Left kidney (tissue), 1 donor: ENCODE measurements at regions not wholly inside any gene's neighbourhood (a gene's known extent, or its start where the extent isn't known, plus 50 kb on each side); places are given as distances from the start of the nearest gene placed in this dataset.
"Not testable (repeated sequence)": the region's sequence is repeated elsewhere in the genome, so short reads cannot be mapped to it uniquely, and the experiment has no call there.

Source experiments
- DNase-seq: peaks from one replicate; pipeline ENCODE4 v3.0.0-alpha.2; 2013

- no peak for DNase-seq
These were observed 291.6 kb upstream of the PODXL start for GRCh38 chr7:131848033-131848432.

DNA sequence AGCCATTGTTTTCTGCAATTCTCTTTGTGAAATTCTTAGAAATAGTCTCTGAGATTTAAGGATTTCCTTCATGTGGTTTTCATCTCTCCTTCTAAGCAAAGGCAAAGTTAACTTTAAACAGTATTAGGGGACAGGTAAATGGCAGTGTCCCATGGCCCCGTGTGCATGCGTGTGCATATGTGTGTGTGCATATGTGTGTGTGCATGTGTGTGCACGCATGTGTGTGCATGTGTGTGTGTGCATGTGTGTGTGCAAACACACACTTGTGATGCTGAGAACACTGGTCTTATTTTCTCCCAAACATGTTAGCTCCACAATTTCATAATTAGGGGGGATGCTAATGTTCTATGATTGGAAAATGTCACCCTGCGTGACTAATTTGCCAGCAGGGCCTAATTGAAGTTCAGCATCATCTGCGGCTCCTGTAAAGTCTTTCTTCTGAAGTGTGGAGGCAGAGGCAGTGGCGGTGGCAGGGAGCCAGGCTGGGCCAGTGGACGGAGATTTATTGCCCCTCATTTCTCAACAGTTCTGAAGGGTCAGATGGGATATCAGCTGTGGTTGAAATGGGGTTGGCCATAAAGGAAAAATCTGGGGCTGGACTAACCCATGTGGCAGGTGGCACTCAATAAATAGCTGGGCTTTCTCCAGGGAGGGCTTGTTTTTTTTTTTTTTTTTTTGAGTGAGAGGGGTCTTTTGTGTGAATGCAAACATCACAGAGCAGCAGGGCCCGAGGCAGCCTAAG, 289.3 kb upstream of the PODXL start:
- no peak for DNase-seq

DNA sequence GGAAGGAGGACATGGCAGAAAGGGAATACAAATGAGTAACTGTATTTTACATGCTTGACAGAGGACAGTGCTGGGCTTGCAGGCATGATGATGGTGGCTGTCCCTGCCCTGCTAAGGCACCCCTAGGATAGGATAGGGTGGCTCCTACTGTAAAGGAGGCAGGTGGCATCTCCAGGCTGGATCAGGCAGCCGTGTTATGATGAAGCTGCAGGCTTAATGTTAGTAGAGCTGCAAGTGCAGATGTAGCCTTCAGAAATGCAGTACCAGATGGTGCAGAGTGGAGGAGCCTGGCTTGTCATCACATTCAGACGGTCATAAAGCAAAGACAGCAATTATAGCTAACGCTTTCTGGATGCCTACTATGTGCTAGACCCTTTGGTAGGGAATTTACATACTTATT, 287.9 kb upstream of the PODXL start:
- DNase-seq: no peak

DNA sequence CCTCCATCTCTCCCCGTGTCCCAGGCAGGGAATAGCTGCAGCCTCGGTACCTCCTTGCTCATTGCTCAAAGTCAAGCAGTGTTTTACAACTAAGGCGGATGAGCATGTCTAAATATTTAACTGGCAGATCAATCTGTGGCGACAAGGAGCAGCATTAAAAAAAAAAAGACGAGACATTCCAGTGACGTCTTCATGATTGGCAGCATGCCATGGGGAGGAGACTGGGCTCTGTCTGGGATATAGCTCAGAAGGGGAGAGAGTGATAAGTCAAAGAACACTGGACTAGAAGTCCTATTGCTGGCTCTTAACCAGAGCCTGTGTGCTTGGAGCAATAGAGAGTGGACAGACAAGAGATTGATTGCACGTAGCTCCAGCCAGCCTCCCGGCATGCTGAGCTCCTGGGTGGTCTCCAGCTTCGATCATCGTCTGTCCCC, 287.5 kb upstream of the PODXL start:
- DNase-seq: peak; percentile 54

- no peak for DNase-seq
These were observed 283.7 kb upstream of the PODXL start for GRCh38 chr7:131839967-131840690.

GRCh38 chr7:131836733-131837132, 280.3 kb upstream of the PODXL start:
- no peak for DNase-seq

DNA sequence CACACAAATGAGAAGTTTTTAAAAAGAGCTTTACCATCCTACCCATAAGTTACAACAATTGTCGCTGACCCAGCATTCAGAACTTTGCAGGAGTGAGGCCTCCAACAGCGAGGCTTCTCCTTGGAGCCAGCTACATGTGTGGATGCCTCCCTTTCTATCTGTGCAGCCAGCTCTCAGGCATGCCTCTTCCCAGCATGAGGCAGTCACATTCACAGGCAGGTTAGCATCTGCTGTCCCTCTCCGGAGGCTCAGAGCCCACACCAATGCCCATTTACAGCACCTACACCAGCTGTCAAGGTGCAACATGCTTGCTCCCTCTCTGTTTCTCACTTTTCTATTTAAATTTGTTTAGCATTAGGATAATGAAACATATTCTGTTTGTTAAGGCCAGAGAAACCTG, 278.7 kb upstream of the PODXL start:
- DNase-seq: no peak

DNA sequence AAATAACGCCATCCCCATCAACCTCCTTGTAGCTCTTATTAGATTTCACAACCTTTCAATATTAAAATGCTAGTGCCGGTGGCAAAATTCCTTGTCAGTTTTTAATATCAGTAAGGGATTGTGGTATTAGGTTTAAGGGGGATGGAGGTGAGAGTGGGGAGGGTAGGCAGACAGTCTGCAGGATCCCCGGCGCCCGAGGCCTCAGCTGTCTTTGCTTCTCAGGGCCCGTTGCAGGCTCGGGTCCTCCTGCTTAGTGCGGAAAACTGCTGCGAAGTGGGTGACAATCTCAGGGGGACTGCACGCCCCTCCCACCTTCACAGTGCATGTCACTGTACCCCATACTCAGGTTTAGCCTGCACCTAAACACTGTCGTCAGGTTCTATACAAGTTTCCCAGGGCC, 274.3 kb upstream of the PODXL start:
- DNase-seq: no peak

- no peak for DNase-seq
These were observed 273.6 kb upstream of the PODXL start for GRCh38 chr7:131829947-131830558.

DNA sequence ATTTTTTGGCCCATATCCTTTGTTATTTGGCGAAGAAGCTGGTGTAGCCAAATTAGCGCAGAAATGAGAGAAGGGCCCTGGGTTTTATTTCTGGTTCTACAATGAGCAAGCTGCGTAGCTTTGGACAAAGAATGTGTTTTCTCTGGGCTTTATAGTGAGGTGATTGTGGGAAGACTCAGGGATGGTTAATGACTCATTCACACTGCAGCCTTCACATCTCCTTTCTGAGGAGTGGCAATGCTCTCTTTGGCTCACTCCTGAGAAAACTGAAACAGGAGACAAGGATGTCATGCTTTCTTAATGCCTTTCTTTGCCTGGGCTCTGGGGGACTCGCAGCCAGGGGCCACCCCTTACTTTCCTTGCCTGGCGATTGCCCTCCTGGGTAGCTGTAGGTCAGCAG, 271.0 kb upstream of the PODXL start:
- no peak for DNase-seq

- DNase-seq: no peak
These were observed 270.5 kb upstream of the PODXL start for GRCh38 chr7:131826960-131827359.

- DNase-seq: not testable (repeated sequence)
These were observed 267.6 kb upstream of the PODXL start for GRCh38 chr7:131823961-131824440.

DNA sequence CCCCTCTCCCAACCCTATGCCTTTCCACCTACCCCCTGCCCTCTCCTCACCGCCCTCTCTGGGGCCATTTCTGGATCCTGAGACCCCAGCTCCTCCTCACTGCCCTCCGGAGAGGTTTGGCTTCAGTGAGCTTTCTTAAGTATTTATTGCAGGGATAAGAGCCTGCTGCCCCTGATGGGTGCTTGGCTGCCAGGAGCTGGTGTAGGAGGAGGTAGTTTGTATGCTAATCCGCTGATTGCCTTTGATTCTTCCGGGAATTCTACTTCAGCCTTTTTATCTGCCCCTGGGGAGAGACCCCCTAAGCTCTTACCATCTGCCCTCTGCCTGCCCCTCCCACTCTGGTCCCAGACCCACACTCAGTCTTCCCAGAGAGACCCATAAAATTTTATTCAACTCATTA, 263.5 kb upstream of the PODXL start:
- DNase-seq: no peak

- DNase-seq: no peak
These were observed 260.1 kb upstream of the PODXL start for GRCh38 chr7:131816391-131817007.

GRCh38 chr7:131808736-131809135, 252.3 kb upstream of the PODXL start:
- DNase-seq: no peak

DNA sequence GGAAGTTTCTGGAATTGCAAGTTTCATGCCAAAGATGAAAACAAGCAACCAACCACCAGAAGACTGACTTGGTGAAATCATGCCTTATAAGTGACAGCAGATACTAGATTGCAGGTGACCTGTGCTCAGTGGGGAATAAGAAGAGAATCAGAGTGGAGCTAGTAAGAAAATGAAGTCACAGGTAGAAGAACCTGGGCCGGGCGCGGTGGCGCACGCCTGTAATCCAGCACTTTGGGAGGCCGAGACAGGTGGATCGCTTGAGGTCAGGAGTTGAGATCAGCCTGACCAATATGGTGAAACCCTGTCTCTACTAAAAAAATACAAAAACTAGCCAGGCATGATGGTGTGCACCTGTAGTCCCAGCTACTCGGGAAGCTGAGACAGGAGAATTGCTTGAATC, 251.7 kb upstream of the PODXL start:
- not testable (repeated sequence) for DNase-seq

DNA sequence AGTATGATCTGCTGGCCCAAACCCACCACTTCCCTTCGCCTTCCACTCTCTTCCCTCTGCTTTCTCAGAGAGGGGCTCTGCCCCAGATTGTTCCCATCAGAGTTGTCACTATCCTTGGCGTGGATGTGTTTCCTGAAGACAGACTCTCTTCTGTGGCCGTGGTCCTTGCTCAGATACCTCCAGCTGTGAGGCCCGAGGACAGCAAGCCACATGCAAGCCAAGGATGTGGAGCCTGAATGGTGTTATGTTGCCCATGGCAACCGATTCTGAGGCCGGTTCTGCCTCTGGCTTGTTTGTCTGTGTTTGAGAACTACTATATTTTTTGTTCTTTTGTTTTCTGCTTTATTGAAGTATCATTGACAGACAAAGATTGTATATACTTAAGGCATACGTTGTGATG, 247.4 kb upstream of the PODXL start:
- no peak for DNase-seq

GRCh38 chr7:131802195-131802864, 245.9 kb upstream of the PODXL start:
- no peak for DNase-seq

- DNase-seq: no peak
These were observed 244.1 kb upstream of the PODXL start for GRCh38 chr7:131800531-131800930.

DNA sequence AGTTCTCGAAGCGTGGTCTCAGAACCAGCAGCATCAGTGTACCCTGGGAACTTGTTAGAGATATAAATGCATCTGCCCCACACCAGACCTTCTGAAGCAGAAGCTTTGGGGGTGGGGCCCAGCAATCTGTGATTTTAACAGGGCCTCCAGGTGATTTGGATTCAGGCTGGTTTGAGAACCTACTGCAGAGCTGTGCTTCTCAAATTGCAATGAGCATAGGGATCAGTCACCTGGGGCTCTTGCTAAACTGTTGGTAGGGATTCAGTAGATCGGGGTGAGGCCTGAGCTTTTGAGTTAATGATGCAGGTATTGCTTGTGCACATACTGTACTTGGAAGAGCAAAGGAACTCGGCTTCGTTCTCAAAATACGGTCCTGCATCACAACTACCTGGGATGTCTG, 243.6 kb upstream of the PODXL start:
- no peak for DNase-seq

GRCh38 chr7:131797841-131798240, 241.4 kb upstream of the PODXL start:
- DNase-seq: no peak

DNA sequence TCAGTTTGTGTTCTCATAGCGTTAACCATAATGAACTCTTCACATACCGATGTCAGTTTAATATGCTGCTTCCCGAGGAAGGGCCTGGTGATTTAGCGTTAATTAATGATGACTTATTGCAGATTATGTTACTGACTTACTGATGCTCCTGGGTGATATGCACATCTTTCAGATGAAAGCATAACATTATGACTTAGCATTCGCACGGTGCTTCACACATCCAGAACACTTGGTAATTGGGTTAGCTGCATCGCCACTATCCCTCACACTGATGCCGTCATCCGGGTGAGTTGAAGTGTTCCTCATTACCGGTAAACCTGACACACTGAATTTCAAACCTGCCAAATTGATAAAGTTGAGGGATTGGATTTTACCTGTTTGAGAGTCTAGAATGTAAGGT, 239.0 kb upstream of the PODXL start:
- DNase-seq: no peak
